Activated naive CD8-positive, alpha-beta T cell (primary cell): ENCODE measurements at regions not wholly inside any gene's neighbourhood (a gene's known extent, or its start where the extent isn't known, plus 50 kb on each side); places are given as distances from the start of the nearest gene placed in this dataset.

ENCODE experiments used
- H3K27ac Mint-ChIP-seq: one replicate; pipeline ENCODE4 v1.8.0; 2021; ENCODE audit warnings: mixed read lengths
- H3K27me3 Mint-ChIP-seq: one replicate; pipeline ENCODE4 v1.8.0; 2021; ENCODE audit warnings: mixed read lengths
- H3K36me3 Mint-ChIP-seq: one replicate; pipeline ENCODE4 v1.8.0; 2021; ENCODE audit warnings: mixed read lengths
- H3K4me1 Mint-ChIP-seq: one replicate; pipeline ENCODE4 v1.8.0; 2021; ENCODE audit warnings: low read depth, mixed read lengths
- H3K4me3 Mint-ChIP-seq: one replicate; pipeline ENCODE4 v1.8.0; 2021; ENCODE audit warnings: mild to moderate bottlenecking, mixed read lengths
- H3K9me3 Mint-ChIP-seq: one replicate; pipeline ENCODE4 v1.8.0; 2021; ENCODE audit warnings: low read depth, mixed read lengths

GRCh38 chr21:38720074-38720473 is 85.7 kb upstream of the ETS2 start:
- peaks cover 7% of the 10 kb centered on the region for H3K36me3 Mint-ChIP-seq
- no peak overlapping the region for H3K4me3 Mint-ChIP-seq
- H3K4me1 Mint-ChIP-seq = no peaks in the 10 kb centered on the region
- peaks cover 6% of the 10 kb centered on the region for H3K9me3 Mint-ChIP-seq
- no peak overlapping the region for H3K27ac Mint-ChIP-seq
- H3K27me3 Mint-ChIP-seq = no peaks in the 10 kb centered on the region

- Mint-ChIP-seq H3K9me3 (peaks cover 10% of the 10 kb centered on the region), H3K4me1 (no peaks in the 10 kb centered on the region), H3K27ac (no peak overlapping the region), H3K36me3 (peaks cover 7% of the 10 kb centered on the region), H3K27me3 (no peaks in the 10 kb centered on the region), H3K4me3 (no peak overlapping the region)
These were observed 84.7 kb upstream of the ETS2 start for GRCh38 chr21:38721055-38721454.

GRCh38 chr21:38721958-38722357 is 83.8 kb upstream of the ETS2 start:
- H3K9me3 Mint-ChIP-seq = peaks cover 14% of the 10 kb centered on the region
- no peaks in the 10 kb centered on the region for H3K4me1 Mint-ChIP-seq
- H3K27ac Mint-ChIP-seq = no peak overlapping the region
- no peak overlapping the region for H3K4me3 Mint-ChIP-seq
- peaks cover 7% of the 10 kb centered on the region for H3K36me3 Mint-ChIP-seq
- no peaks in the 10 kb centered on the region for H3K27me3 Mint-ChIP-seq

DNA sequence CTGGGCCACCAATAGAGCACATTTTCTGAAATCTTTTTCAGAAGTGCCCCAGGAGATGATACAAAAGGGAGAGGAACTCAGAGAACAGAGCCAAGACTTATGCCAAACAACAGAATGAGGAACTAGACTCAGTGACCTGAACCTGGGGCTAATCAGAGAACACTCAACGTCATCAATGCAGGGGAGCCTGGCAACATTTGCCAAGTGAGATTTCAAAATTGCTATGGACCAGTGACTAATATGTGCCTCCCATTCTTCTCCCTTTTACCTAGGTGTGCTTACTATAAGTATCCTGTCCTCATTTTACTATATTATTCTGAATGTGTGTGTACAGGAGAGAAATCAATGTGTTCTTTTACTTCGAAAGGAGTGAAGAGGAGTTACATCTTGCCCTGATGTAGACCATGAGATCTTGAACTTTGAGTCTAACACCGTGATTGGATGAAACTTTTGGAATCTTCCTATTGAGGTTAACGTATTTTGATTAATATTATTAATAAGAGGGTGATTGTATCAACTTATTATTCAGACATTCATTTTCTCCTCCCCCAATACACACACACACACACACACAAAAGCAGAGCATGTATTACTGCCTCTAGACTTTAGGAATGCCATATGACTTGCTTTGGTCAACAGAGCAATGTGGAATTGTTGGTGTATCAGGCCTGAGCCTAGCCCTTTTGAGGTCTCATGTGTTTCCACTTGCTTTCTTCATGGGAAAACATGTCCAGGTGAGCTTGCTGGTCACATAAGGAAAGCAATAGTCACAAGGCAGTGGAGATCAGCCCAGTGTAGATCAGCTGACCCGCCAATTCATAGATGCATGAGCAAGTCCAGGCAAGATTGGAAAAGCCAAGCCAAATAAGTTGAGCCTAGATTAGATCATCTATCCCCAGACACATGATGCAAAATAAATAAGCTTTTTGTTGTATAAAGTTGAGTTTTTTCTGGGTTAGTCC is 80.3 kb upstream of the ETS2 start:
- Mint-ChIP-seq H3K4me1 (no peaks in the 10 kb centered on the region), H3K36me3 (peaks cover 7% of the 10 kb centered on the region), H3K27me3 (peaks cover 6% of the 10 kb centered on the region), H3K9me3 (peaks cover 14% of the 10 kb centered on the region), H3K4me3 (no peak overlapping the region), H3K27ac (no peak overlapping the region)

- H3K27ac Mint-ChIP-seq = no peak overlapping the region
- peaks cover 7% of the 10 kb centered on the region for H3K27me3 Mint-ChIP-seq
- H3K36me3 Mint-ChIP-seq = peaks cover 7% of the 10 kb centered on the region
- H3K9me3 Mint-ChIP-seq = peaks cover 14% of the 10 kb centered on the region
- H3K4me1 Mint-ChIP-seq = no peaks in the 10 kb centered on the region
- no peak overlapping the region for H3K4me3 Mint-ChIP-seq
These were observed 79.2 kb upstream of the ETS2 start for GRCh38 chr21:38726482-38726881.

GRCh38 chr21:38729291-38729690 is 76.4 kb upstream of the ETS2 start:
- H3K36me3 Mint-ChIP-seq = peaks cover 3% of the 10 kb centered on the region
- peaks cover 5% of the 10 kb centered on the region for H3K4me1 Mint-ChIP-seq
- peaks cover 11% of the 10 kb centered on the region for H3K27me3 Mint-ChIP-seq
- peaks cover 14% of the 10 kb centered on the region for H3K9me3 Mint-ChIP-seq
- no peak overlapping the region for H3K4me3 Mint-ChIP-seq
- H3K27ac Mint-ChIP-seq = no peak overlapping the region

- Mint-ChIP-seq H3K4me1 (peaks cover 9% of the 10 kb centered on the region), H3K36me3 (no peaks in the 10 kb centered on the region), H3K27me3 (peaks cover 11% of the 10 kb centered on the region), H3K4me3 (no peak overlapping the region), H3K9me3 (peaks cover 10% of the 10 kb centered on the region), H3K27ac (no peak overlapping the region)
These were observed 75.9 kb upstream of the ETS2 start for GRCh38 chr21:38729754-38730379.

GRCh38 chr21:38733972-38734546 is 71.7 kb upstream of the ETS2 start:
- no peak overlapping the region for H3K27ac Mint-ChIP-seq

GRCh38 chr21:38734646-38735365 is 70.9 kb upstream of the ETS2 start:
- Mint-ChIP-seq H3K36me3 (no peaks in the 10 kb centered on the region), H3K4me3 (peak overlapping the region; percentile 80), H3K4me1 (peaks cover 11% of the 10 kb centered on the region), H3K27me3 (peaks cover 12% of the 10 kb centered on the region), H3K9me3 (no peaks in the 10 kb centered on the region), H3K27ac (no peak overlapping the region)

More at GRCh38 chr21:38733972-38734546, 71.7 kb upstream of the ETS2 start:
- peak overlapping the region; percentile 80 for H3K4me3 Mint-ChIP-seq
- no peaks in the 10 kb centered on the region for H3K36me3 Mint-ChIP-seq
- H3K27me3 Mint-ChIP-seq = peaks cover 13% of the 10 kb centered on the region
- H3K9me3 Mint-ChIP-seq = no peaks in the 10 kb centered on the region
- H3K4me1 Mint-ChIP-seq = peaks cover 9% of the 10 kb centered on the region

DNA sequence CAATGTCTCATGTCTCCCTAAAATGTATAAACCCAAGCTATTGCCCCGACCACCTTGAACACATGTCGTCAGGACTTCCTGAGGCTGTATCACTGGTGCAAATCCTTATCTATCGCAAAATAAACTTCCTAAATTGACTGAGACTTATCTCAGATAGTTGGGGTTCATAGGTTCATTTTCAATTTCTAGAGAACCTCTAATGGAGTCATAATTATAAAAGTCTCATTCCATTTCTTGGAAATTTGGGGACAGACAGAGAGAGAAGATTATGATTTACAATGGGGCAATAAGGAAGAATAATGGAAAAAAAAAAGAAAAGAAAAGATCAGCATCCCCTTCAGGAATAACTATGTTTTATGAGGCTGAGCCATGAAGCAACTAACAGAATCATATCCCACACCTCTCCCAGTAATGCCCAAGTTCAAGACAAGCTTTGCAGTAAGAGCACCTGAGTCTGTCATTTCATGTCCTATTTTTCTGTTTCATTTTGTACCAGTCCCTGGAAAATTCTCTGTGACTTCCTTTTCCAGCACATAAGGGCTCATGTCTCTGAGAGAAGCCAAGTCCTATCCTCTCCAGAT is 70.0 kb upstream of the ETS2 start:
- H3K27ac Mint-ChIP-seq = no peak overlapping the region
- peaks cover 16% of the 10 kb centered on the region for H3K4me1 Mint-ChIP-seq
- no peaks in the 10 kb centered on the region for H3K36me3 Mint-ChIP-seq
- H3K27me3 Mint-ChIP-seq = peaks cover 11% of the 10 kb centered on the region
- no peaks in the 10 kb centered on the region for H3K9me3 Mint-ChIP-seq
- no peak overlapping the region for H3K4me3 Mint-ChIP-seq

DNA sequence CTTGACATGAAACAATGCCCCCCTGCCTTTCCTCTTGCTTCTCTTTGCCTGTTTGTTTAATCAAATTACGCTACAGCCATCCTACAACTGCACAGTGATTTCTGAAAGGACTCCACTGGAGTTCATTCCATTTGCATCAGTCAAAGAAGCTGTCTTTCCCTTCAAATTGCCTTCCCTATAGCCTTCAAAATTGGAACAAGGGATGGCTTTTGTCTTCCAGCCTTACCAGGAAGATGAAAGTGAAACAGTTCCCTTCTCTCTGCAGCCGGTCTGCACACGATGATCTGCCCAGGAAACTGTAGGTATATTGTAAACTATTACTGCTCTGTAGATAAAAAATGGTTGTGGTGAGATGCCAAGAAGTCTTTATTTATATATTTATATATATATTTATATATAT is 65.6 kb upstream of the ETS2 start:
- H3K36me3 Mint-ChIP-seq = no peaks in the 10 kb centered on the region
- H3K9me3 Mint-ChIP-seq = no peaks in the 10 kb centered on the region
- peaks cover 5% of the 10 kb centered on the region for H3K27me3 Mint-ChIP-seq
- H3K4me1 Mint-ChIP-seq = peaks cover 19% of the 10 kb centered on the region
- no peak overlapping the region for H3K27ac Mint-ChIP-seq
- no peak overlapping the region for H3K4me3 Mint-ChIP-seq

- H3K9me3 Mint-ChIP-seq = no peaks in the 10 kb centered on the region
- no peak overlapping the region for H3K27ac Mint-ChIP-seq
- peaks cover 19% of the 10 kb centered on the region for H3K4me1 Mint-ChIP-seq
- no peaks in the 10 kb centered on the region for H3K27me3 Mint-ChIP-seq
- H3K4me3 Mint-ChIP-seq = no peak overlapping the region
- no peaks in the 10 kb centered on the region for H3K36me3 Mint-ChIP-seq
These were observed 64.4 kb upstream of the ETS2 start for GRCh38 chr21:38741092-38741949.

GRCh38 chr21:38741950-38742256 is 63.8 kb upstream of the ETS2 start:
- Mint-ChIP-seq H3K36me3 (no peaks in the 10 kb centered on the region), H3K9me3 (no peaks in the 10 kb centered on the region), H3K4me3 (no peak overlapping the region), H3K4me1 (peaks cover 19% of the 10 kb centered on the region), H3K27ac (no peak overlapping the region), H3K27me3 (no peaks in the 10 kb centered on the region)
